ENCODE measurements at regions not wholly inside any gene's neighbourhood (a gene's known extent, or its start where the extent isn't known, plus 50 kb on each side); places are given as distances from the start of the nearest gene placed in this dataset.
"Not testable (repeated sequence)": the region's sequence is repeated elsewhere in the genome, so short reads cannot be mapped to it uniquely, and the experiment has no call there.

- no peak for DNase-seq
Measured at GRCh38 chr12:94916663-94917062, 86.8 kb downstream of the NDUFA12 start.

- peak; percentile 30 for DNase-seq
Measured at GRCh38 chr12:94909663-94910062, 93.8 kb downstream of the NDUFA12 start.

GRCh38 chr12:94905749-94906148 is 97.7 kb downstream of the NDUFA12 start:
- DNase-seq: not testable (repeated sequence)

GRCh38 chr12:94900496-94900895 is 103.0 kb downstream of the NDUFA12 start:
- no peak for DNase-seq

- DNase-seq: no peak
Measured at GRCh38 chr12:94898388-94898787, 105.1 kb downstream of the NDUFA12 start.

GRCh38 chr12:94892544-94893267 is 110.8 kb downstream of the NDUFA12 start:
- no peak for DNase-seq

- no peak for DNase-seq
Measured at GRCh38 chr12:94889445-94890210, 113.9 kb downstream of the NDUFA12 start.

GRCh38 chr12:94879542-94879941 is 124.0 kb downstream of the NDUFA12 start:
- DNase-seq: no peak

- no peak for DNase-seq
Measured at GRCh38 chr12:94875525-94875924, 128.0 kb downstream of the NDUFA12 start.

- DNase-seq: no peak
Measured at GRCh38 chr12:94874518-94875302, 128.8 kb downstream of the NDUFA12 start.

- peak; percentile 25 for DNase-seq
Measured at GRCh38 chr12:94873734-94874517, 129.6 kb downstream of the NDUFA12 start.

- no peak for DNase-seq
Measured at GRCh38 chr12:94872971-94873733, 130.3 kb downstream of the NDUFA12 start.

GRCh38 chr12:94872671-94872970 is 130.9 kb downstream of the NDUFA12 start:
- DNase-seq: no peak

GRCh38 chr12:94872007-94872653 is 131.4 kb downstream of the NDUFA12 start:
- no peak for DNase-seq

- no peak for DNase-seq
Measured at GRCh38 chr12:94870511-94870910, 133.0 kb downstream of the NDUFA12 start.

GRCh38 chr12:94868161-94868560 is 135.3 kb downstream of the NDUFA12 start:
- no peak for DNase-seq

- no peak for DNase-seq
Measured at GRCh38 chr12:94867066-94867855, 136.2 kb downstream of the NDUFA12 start.

- no peak for DNase-seq
Measured at GRCh38 chr12:94864987-94865386, 138.5 kb downstream of the NDUFA12 start.

GRCh38 chr12:94863321-94864035 is 140.0 kb downstream of the NDUFA12 start:
- no peak for DNase-seq

- no peak for DNase-seq
Measured at GRCh38 chr12:94862421-94862820, 141.1 kb downstream of the NDUFA12 start.

All from femur (tissue), 1 donor.